ENCODE measurements at regions not wholly inside any gene's neighbourhood (a gene's known extent, or its start where the extent isn't known, plus 50 kb on each side); places are given as distances from the start of the nearest gene placed in this dataset.
"Not testable (repeated sequence)": the region's sequence is repeated elsewhere in the genome, so short reads cannot be mapped to it uniquely, and the experiment has no call there.

- DNase-seq = peak in 1 of 2 donors; percentile 16
- Histone ChIP-seq H3K4me3 (no peak overlapping the region), H3K36me3 (no peaks in the 10 kb centered on the region), H3K27ac (peak overlapping the region in 1 of 5 donors; percentile 28), H3K27me3 (no peaks in the 10 kb centered on the region), H3K9me3 (no peaks in the 10 kb centered on the region), H3K4me1 (no peaks in the 10 kb centered on the region)
- intact Hi-C loops (cut with DNase I; ENCODE audit: low total_unique reads) = no loop called here
- WGBS, 5 donors = 28 to 68% (median 39%) methylated on average over 14 to 16 of the region's 16 CpGs
- no peak for TF ChIP-seq EP300 (IDR thresholded peaks at IDR 0.05)
- TF ChIP-seq CTCF (IDR thresholded peaks at IDR 0.05) = no peak
- TF ChIP-seq POLR2AphosphoS5 (IDR thresholded peaks at IDR 0.05) = no peak
- TF ChIP-seq POLR2A (IDR thresholded peaks at IDR 0.05) = no peak
Measured at GRCh38 chr3:192063570-192063969, 602.6 kb downstream of the PYDC2 start.

- Histone ChIP-seq H3K27me3 (no peaks in the 10 kb centered on the region), H3K4me3 (no peak overlapping the region), H3K4me1 (no peaks in the 10 kb centered on the region), H3K36me3 (no peaks in the 10 kb centered on the region), H3K9me3 (no peaks in the 10 kb centered on the region), H3K27ac (no peak overlapping the region)
- DNase-seq = no peak
- TF ChIP-seq POLR2AphosphoS5 (IDR thresholded peaks at IDR 0.05) (no peak), EP300 (IDR thresholded peaks at IDR 0.05) (no peak), CTCF (IDR thresholded peaks at IDR 0.05) (no peak), POLR2A (IDR thresholded peaks at IDR 0.05) (no peak)
- WGBS, 5 donors = 67 to 86% (median 74%) methylated on average over 1 of the region's 1 CpG
- intact Hi-C loops (cut with DNase I; ENCODE audit: low total_unique reads) = no loop called here
Measured at GRCh38 chr3:192064959-192065358, 604.0 kb downstream of the PYDC2 start.

GRCh38 chr3:192066253-192066652, 605.3 kb downstream of the PYDC2 start:
- H3K4me1 ChIP-seq; H3K36me3 ChIP-seq; H3K27me3 ChIP-seq; H3K9me3 ChIP-seq; DNase-seq; H3K4me3 ChIP-seq; intact Hi-C loops (cut with DNase I; ENCODE audit: low total_unique reads); H3K27ac ChIP-seq: not testable (repeated sequence)
- WGBS, 5 donors = 89 to 95% (median 94%) methylated on average over 14 of the region's 14 CpGs

GRCh38 chr3:192068464-192069254, 607.7 kb downstream of the PYDC2 start:
- H3K27ac ChIP-seq = no peak overlapping the region
- intact Hi-C loops (cut with DNase I; ENCODE audit: low total_unique reads) = no loop called here
- H3K27me3 ChIP-seq = no peaks in the 10 kb centered on the region
- no peaks in the 10 kb centered on the region for H3K9me3 ChIP-seq
- no peaks in the 10 kb centered on the region for H3K36me3 ChIP-seq
- no peak overlapping the region for H3K4me3 ChIP-seq
- no peak for TF ChIP-seq POLR2AphosphoS5 (IDR thresholded peaks at IDR 0.05)
- TF ChIP-seq POLR2A (IDR thresholded peaks at IDR 0.05) = no peak
- no peak for TF ChIP-seq EP300 (IDR thresholded peaks at IDR 0.05)
- no peak for TF ChIP-seq CTCF (IDR thresholded peaks at IDR 0.05)
- 61 to 72% (median 63%) methylated on average over 3 of the region's 3 CpGs for WGBS, 5 donors
- no peaks in the 10 kb centered on the region for H3K4me1 ChIP-seq
- DNase-seq = no peak

GRCh38 chr3:192077795-192078497, 617.0 kb downstream of the PYDC2 start:
- Histone ChIP-seq H3K27ac (no peak overlapping the region), H3K4me3 (no peak overlapping the region), H3K27me3 (no peaks in the 10 kb centered on the region), H3K9me3 (no peaks in the 10 kb centered on the region), H3K36me3 (no peaks in the 10 kb centered on the region), H3K4me1 (peaks cover 0 to 5% (median 0%) of the 10 kb centered on the region in 4 donors)
- TF ChIP-seq POLR2A (IDR thresholded peaks at IDR 0.05) (no peak), CTCF (IDR thresholded peaks at IDR 0.05) (no peak), POLR2AphosphoS5 (IDR thresholded peaks at IDR 0.05) (no peak), EP300 (IDR thresholded peaks at IDR 0.05) (no peak)
- 28 to 45% (median 38%) methylated on average over 5 of the region's 5 CpGs for WGBS, 5 donors
- no peak for DNase-seq
- intact Hi-C loops (cut with DNase I; ENCODE audit: low total_unique reads) = no loop called here

All from stomach (tissue), 8 donors.